ENCODE measurements at regions not wholly inside any gene's neighbourhood (a gene's known extent, or its start where the extent isn't known, plus 50 kb on each side); places are given as distances from the start of the nearest gene placed in this dataset.

- no peak for TF ChIP-seq CTCF (IDR thresholded peaks at IDR 0.05; ENCODE audit: low read depth, low read length, missing control alignments)
- no peak overlapping the region for H3K4me3 ChIP-seq (ENCODE audit: low read depth, low read length)
- peak; percentile 52 for DNase-seq (ENCODE audit: low read depth)
- in situ Hi-C loops (cut with HindIII; ENCODE audit: low sequenced_read_pairs): no loop called here
Observed at GRCh38 chr1:198096390-198096789, 60.4 kb upstream of the NEK7 start.

GRCh38 chr1:198099755-198100154 is 57.0 kb upstream of the NEK7 start:
- H3K4me3 ChIP-seq (ENCODE audit: low read depth, low read length): no peak overlapping the region
- DNase-seq (ENCODE audit: low read depth): no peak
- in situ Hi-C loops (cut with HindIII; ENCODE audit: low sequenced_read_pairs): no loop called here
- no peak for TF ChIP-seq CTCF (IDR thresholded peaks at IDR 0.05; ENCODE audit: low read depth, low read length, missing control alignments)

GRCh38 chr1:198101716-198102453 is 54.9 kb upstream of the NEK7 start:
- no peak for DNase-seq (ENCODE audit: low read depth)
- no peak for TF ChIP-seq CTCF (IDR thresholded peaks at IDR 0.05; ENCODE audit: low read depth, low read length, missing control alignments)
- in situ Hi-C loops (cut with HindIII; ENCODE audit: low sequenced_read_pairs): no loop called here
- H3K4me3 ChIP-seq (ENCODE audit: low read depth, low read length): no peak overlapping the region

- in situ Hi-C loops (cut with HindIII; ENCODE audit: low sequenced_read_pairs): no loop called here
Observed at GRCh38 chr1:198102454-198102827, 54.4 kb upstream of the NEK7 start.

GRCh38 chr1:198105185-198105584 is 51.6 kb upstream of the NEK7 start:
- no peak for DNase-seq (ENCODE audit: low read depth)
- in situ Hi-C loops (cut with HindIII; ENCODE audit: low sequenced_read_pairs): no loop called here
- no peak for TF ChIP-seq CTCF (IDR thresholded peaks at IDR 0.05; ENCODE audit: low read depth, low read length, missing control alignments)
- no peak overlapping the region for H3K4me3 ChIP-seq (ENCODE audit: low read depth, low read length)

More at GRCh38 chr1:198102454-198102827, 54.4 kb upstream of the NEK7 start:
- no peak for TF ChIP-seq CTCF (IDR thresholded peaks at IDR 0.05; ENCODE audit: low read depth, low read length, missing control alignments)
- no peak overlapping the region for H3K4me3 ChIP-seq (ENCODE audit: low read depth, low read length)
- no peak for DNase-seq (ENCODE audit: low read depth)

GRCh38 chr1:198106011-198106410 is 50.8 kb upstream of the NEK7 start:
- in situ Hi-C loops (cut with HindIII; ENCODE audit: low sequenced_read_pairs): no loop called here
- H3K4me3 ChIP-seq (ENCODE audit: low read depth, low read length): no peak overlapping the region
- no peak for DNase-seq (ENCODE audit: low read depth)
- no peak for TF ChIP-seq CTCF (IDR thresholded peaks at IDR 0.05; ENCODE audit: low read depth, low read length, missing control alignments)
